ENCODE measurements at regions not wholly inside any gene's neighbourhood (a gene's known extent, or its start where the extent isn't known, plus 50 kb on each side); places are given as distances from the start of the nearest gene placed in this dataset.

DNA sequence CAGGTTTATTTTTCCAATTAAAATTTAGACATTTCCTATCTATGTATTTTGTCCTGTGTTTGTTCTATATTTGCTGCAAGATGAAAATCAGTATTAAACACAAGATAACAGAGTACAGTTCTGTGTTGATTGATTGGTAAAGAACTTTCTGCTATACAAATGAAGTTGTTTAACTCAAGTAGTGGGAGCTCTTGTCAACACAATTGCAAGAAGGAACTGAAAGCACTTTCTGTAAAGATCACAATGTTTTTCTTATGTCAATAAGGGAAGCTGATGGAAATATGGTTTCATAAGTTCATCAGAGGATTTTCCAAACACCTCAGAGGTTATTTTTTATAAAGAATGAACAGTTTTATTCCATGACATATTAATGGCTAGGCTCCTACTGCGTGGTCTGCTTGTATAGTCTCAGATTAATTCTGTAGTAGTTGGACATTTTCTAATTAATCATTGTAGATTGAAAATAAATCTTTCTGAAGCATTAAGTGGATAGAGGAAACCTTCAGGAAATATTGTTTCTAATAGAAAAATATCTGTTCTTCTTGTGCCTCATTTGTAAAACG, 379.5 kb downstream of the LRFN5 start:
- no peak overlapping the region for H3K9ac ChIP-seq
- H3K79me2 ChIP-seq (ENCODE audit: insufficient read depth, low read depth): no peaks in the 10 kb centered on the region
- TF ChIP-seq, protein P1, sequence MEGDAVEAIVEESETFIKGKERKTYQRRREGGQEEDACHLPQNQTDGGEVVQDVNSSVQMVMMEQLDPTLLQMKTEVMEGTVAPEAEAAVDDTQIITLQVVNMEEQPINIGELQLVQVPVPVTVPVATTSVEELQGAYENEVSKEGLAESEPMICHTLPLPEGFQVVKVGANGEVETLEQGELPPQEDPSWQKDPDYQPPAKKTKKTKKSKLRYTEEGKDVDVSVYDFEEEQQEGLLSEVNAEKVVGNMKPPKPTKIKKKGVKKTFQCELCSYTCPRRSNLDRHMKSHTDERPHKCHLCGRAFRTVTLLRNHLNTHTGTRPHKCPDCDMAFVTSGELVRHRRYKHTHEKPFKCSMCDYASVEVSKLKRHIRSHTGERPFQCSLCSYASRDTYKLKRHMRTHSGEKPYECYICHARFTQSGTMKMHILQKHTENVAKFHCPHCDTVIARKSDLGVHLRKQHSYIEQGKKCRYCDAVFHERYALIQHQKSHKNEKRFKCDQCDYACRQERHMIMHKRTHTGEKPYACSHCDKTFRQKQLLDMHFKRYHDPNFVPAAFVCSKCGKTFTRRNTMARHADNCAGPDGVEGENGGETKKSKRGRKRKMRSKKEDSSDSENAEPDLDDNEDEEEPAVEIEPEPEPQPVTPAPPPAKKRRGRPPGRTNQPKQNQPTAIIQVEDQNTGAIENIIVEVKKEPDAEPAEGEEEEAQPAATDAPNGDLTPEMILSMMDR (conservative IDR thresholded peaks at IDR 0.05; ENCODE audit: low read depth, low read length): no peak
- H3K27ac ChIP-seq: no peak overlapping the region
- no peaks in the 10 kb centered on the region for H4K20me1 ChIP-seq (ENCODE audit: insufficient read depth)
- H3K4me2 ChIP-seq: no peak overlapping the region
- H2AFZ ChIP-seq (ENCODE audit: low read depth): no peak overlapping the region
- H3K36me3 ChIP-seq (ENCODE audit: insufficient read depth): no peaks in the 10 kb centered on the region
- H3K4me3 ChIP-seq (IDR thresholded peaks at IDR 0.05; ENCODE audit: insufficient read depth, low read depth, low read length): no peak overlapping the region
- H3K27me3 ChIP-seq (ENCODE audit: insufficient read depth, low read depth): no peaks in the 10 kb centered on the region
- H3K4me1 ChIP-seq (ENCODE audit: low read depth, poor library complexity, severe bottlenecking): no peaks in the 10 kb centered on the region

DNA sequence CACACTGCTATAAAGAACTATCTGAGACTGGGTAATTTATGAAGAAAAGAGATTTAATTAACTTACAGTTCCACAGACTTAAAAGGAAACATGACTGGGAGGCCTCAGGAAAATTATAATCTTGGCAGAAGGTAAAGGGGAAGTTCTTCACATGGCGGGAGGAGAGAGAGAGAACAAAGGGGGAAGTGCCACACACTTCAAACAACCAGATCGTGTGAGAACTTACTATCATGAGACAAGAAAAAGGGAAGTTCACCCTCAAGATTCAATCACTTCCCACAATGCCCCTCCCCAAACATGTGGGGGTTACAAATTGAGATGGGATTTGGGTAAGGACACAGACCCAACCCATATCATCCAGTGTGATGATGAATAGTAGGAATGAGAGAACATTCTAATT, 366.5 kb downstream of the LRFN5 start:
- no peak overlapping the region for H2AFZ ChIP-seq (ENCODE audit: low read depth)
- TF ChIP-seq, protein P1 (conservative IDR thresholded peaks at IDR 0.05; ENCODE audit: low read depth, low read length): no peak
- no peaks in the 10 kb centered on the region for H3K4me1 ChIP-seq (ENCODE audit: low read depth, poor library complexity, severe bottlenecking)
- H3K79me2 ChIP-seq (ENCODE audit: insufficient read depth, low read depth): no peaks in the 10 kb centered on the region
- no peaks in the 10 kb centered on the region for H3K36me3 ChIP-seq (ENCODE audit: insufficient read depth)
- no peak overlapping the region for H3K9ac ChIP-seq
- no peak overlapping the region for H3K4me3 ChIP-seq (IDR thresholded peaks at IDR 0.05; ENCODE audit: insufficient read depth, low read depth, low read length)
- no peaks in the 10 kb centered on the region for H4K20me1 ChIP-seq (ENCODE audit: insufficient read depth)
- no peak overlapping the region for H3K27ac ChIP-seq
- H3K27me3 ChIP-seq (ENCODE audit: insufficient read depth, low read depth): no peaks in the 10 kb centered on the region
- H3K4me2 ChIP-seq: no peak overlapping the region

DNA sequence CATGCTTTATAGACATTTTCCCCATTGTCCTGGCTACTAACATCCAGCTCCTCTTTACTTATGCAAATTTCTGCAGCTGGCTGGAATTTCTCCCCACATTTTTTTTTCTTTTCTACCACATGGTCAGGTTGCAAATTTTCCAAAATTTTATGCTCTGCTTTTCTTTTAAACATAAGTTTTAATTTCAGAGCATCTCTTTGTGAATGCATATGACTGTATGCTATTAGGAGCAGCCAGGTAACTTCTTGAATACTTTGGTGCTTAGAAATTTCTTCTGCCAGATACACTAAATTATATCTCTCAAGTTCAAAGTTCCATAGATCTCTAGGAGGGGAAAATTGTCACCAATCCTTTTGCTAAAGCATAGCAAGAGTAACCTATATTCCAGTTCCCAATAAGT, 365.9 kb downstream of the LRFN5 start:
- Histone ChIP-seq H2AFZ (ENCODE audit: low read depth) (no peak overlapping the region), H4K20me1 (ENCODE audit: insufficient read depth) (no peaks in the 10 kb centered on the region), H3K79me2 (ENCODE audit: insufficient read depth, low read depth) (no peaks in the 10 kb centered on the region), H3K4me1 (ENCODE audit: low read depth, poor library complexity, severe bottlenecking) (no peaks in the 10 kb centered on the region), H3K9ac (no peak overlapping the region), H3K4me3 (IDR thresholded peaks at IDR 0.05; ENCODE audit: insufficient read depth, low read depth, low read length) (no peak overlapping the region), H3K27ac (no peak overlapping the region), H3K36me3 (ENCODE audit: insufficient read depth) (no peaks in the 10 kb centered on the region), H3K27me3 (ENCODE audit: insufficient read depth, low read depth) (no peaks in the 10 kb centered on the region), H3K4me2 (no peak overlapping the region)
- TF ChIP-seq, protein P1 (conservative IDR thresholded peaks at IDR 0.05; ENCODE audit: low read depth, low read length): no peak

DNA sequence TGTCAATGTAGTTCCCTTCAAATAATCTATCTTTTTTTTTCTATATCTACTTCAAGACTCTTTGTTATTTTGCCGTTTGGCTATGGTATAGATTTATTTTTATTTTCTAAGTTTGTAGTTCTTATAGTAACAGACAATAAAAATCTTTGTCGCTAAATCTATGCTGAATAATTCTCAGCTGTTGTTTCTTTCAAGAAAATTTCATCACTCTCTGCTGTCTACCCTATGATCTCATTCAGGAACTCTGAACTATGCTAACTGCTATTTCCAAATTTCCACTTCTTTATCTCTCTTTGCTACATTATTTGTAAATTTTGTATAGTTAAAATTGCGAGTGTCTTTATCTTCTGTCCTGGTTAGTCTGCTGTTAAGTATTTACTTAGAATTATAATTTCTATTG, 353.6 kb downstream of the LRFN5 start:
- Histone ChIP-seq H3K4me2 (no peak overlapping the region), H3K9ac (no peak overlapping the region), H2AFZ (ENCODE audit: low read depth) (no peak overlapping the region), H3K36me3 (ENCODE audit: insufficient read depth) (no peaks in the 10 kb centered on the region), H4K20me1 (ENCODE audit: insufficient read depth) (no peaks in the 10 kb centered on the region), H3K4me1 (ENCODE audit: low read depth, poor library complexity, severe bottlenecking) (no peaks in the 10 kb centered on the region), H3K79me2 (ENCODE audit: insufficient read depth, low read depth) (no peaks in the 10 kb centered on the region), H3K4me3 (IDR thresholded peaks at IDR 0.05; ENCODE audit: insufficient read depth, low read depth, low read length) (no peak overlapping the region), H3K27me3 (ENCODE audit: insufficient read depth, low read depth) (no peaks in the 10 kb centered on the region), H3K27ac (no peak overlapping the region)
- TF ChIP-seq, protein P1 (conservative IDR thresholded peaks at IDR 0.05; ENCODE audit: low read depth, low read length): no peak

Data from KMS-11 (cell line).